Thyroid gland (tissue), 4 donors: ENCODE measurements at regions not wholly inside any gene's neighbourhood (a gene's known extent, or its start where the extent isn't known, plus 50 kb on each side); places are given as distances from the start of the nearest gene placed in this dataset.

Experiments used
- POLR2A ChIP-seq, 2 donors: fragments of 450-650 bp; IDR thresholded peaks; one replicate each; pipeline ENCODE4 v1.6.1; 2017; ENCODE audit warnings: antibody characterized with exemption in 2 of 2, mild to moderate bottlenecking in 2 of 2, moderate library complexity in 1 of 2
- TF ChIP-seq, protein P1 (sequence below), 6 experiments: fragments of 200-600 bp in 3 of 6; fragments of 450-650 bp in 3 of 6; sonication (generic) in 3 of 6; IDR thresholded peaks; one replicate each; pipeline ENCODE4 v1.5.1; 2016 to 2019; ENCODE audit warnings: antibody characterized with exemption in 6 of 6, mild to moderate bottlenecking in 2 of 6, inconsistent platforms in 1 of 6, moderate library complexity in 1 of 6

DNA sequence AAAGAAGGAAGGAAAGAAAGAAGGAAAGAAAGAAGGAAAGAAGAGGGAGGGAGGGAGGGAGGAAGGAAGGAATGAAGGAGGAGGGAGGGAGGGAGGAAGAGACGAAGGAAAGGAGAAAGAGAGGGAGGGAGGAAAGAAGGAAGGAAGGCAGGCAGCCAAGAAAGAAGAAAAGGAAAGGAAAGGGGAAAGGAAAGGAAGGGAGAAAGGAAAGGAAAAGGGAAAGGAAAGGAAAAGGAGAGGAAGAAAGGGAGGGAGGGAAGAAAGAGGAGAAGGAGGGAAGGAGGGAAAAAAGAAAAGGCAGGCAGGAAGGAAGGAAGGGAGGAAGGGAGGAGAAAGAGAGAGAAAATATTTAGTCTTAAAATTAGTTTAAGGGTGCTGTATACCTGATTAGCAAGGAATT lies 704.1 kb downstream of the LUZP2 start:
- TF ChIP-seq, protein P1, sequence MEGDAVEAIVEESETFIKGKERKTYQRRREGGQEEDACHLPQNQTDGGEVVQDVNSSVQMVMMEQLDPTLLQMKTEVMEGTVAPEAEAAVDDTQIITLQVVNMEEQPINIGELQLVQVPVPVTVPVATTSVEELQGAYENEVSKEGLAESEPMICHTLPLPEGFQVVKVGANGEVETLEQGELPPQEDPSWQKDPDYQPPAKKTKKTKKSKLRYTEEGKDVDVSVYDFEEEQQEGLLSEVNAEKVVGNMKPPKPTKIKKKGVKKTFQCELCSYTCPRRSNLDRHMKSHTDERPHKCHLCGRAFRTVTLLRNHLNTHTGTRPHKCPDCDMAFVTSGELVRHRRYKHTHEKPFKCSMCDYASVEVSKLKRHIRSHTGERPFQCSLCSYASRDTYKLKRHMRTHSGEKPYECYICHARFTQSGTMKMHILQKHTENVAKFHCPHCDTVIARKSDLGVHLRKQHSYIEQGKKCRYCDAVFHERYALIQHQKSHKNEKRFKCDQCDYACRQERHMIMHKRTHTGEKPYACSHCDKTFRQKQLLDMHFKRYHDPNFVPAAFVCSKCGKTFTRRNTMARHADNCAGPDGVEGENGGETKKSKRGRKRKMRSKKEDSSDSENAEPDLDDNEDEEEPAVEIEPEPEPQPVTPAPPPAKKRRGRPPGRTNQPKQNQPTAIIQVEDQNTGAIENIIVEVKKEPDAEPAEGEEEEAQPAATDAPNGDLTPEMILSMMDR (IDR thresholded peaks at IDR 0.05): no peak
- no peak for TF ChIP-seq POLR2A (IDR thresholded peaks at IDR 0.05)
